GM21825 (cell line): ENCODE measurements at regions not wholly inside any gene's neighbourhood (a gene's known extent, or its start where the extent isn't known, plus 50 kb on each side); places are given as distances from the start of the nearest gene placed in this dataset.
"Not testable (repeated sequence)": the region's sequence is repeated elsewhere in the genome, so short reads cannot be mapped to it uniquely, and the experiment has no call there.

Experiments used
- ATAC-seq: cut with Tn5 transposase; IDR thresholded peaks from one replicate; pipeline ENCODE4 v1.9.1; 2021; ENCODE audit warnings: mild to moderate bottlenecking, moderate library complexity; ENCODE audit not compliant: unreplicated experiment

DNA sequence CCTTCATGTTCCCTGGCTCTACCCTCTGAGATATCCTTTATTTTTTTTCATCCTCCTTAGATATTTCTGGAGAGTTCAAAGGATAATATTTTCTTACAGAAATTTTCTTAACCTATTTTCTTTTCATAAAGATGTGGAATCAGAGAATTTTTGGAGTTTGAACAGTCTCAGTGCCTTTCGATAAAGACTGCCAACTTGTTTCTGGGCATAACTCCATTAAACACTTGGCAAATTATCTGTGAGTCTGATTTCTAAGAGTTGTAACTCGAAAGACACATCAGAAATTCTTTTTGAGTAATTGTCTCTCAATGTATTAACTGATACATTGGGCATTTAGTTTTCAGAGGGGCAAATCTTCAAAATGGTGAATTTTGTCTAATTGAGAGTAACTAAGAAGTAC lies 1255.6 kb downstream of the NCAM2 start:
- ATAC-seq = no peak

DNA sequence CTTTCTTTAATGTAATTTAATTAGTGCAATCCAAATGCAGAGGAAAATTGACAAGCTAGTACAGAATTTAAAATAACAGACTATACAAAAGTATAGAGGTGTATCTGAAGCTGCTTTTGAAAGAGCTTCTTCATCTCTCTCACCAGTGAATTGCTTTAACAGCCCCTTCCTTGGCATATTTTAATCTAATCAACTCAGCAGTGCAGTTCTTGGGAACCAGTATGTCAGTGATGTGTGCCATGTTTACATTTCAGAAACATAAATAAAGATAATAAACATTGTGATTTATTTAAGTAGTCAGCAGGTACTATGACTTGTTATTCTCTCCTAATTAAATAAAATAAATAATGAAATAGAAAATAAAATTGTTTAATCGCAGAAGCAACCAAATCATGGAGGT lies 1260.6 kb downstream of the NCAM2 start:
- no peak for ATAC-seq

DNA sequence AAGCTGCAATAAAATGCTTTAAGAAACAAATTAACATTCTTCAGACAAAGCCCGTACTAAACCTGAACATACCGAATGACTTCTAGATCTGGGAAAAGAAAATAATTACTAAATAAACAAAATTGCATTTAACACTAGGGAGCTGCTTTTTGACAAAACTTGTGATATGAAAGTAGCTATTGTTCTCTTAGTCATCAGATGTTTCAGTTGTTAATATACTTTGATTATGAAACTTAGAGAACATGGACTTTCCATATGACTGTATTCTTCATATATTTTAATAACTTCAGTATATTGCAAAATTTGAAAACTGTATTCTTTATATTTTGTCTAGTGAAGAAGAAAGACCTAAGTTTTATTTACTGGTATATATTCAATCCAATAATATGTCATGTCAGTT lies 1262.1 kb downstream of the NCAM2 start:
- ATAC-seq = no peak

DNA sequence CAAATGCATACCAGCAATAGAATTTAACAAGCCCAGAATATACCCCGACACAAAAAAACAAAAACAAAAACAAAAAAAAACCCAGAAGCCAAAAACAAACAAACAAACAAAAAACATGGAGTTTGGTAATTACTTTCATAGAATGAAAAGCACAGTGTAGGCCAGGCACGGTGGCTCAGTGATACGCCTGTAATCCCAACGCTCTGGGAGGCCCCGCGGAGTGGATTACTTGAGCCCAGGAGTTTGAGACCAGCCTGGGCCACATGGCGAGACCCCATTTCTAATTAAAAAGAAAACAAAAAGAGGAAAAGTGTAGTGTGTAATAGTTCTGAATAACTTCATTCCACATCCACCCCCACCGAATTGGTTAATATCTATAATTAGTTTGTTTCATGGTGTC lies 1265.7 kb downstream of the NCAM2 start:
- ATAC-seq = no peak

DNA sequence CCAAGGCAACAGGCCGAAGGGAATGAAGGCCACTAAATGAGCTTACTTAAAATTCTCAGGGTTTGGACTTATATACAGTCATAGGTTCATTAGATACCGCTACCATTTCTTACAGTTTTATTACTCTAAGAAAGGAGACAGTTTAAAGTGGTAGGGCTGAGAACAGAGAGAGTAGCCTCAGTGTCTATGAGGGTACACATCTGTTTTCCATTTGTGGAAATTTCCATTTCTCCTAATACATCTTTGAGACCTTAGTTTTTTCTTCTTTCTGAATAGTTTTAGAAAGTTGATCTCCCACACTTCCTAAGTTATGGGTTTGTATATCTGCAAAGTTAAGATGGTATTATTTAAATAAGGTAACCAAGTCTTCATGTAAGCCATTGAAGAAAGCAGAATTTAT lies 1279.1 kb downstream of the NCAM2 start:
- no peak for ATAC-seq

DNA sequence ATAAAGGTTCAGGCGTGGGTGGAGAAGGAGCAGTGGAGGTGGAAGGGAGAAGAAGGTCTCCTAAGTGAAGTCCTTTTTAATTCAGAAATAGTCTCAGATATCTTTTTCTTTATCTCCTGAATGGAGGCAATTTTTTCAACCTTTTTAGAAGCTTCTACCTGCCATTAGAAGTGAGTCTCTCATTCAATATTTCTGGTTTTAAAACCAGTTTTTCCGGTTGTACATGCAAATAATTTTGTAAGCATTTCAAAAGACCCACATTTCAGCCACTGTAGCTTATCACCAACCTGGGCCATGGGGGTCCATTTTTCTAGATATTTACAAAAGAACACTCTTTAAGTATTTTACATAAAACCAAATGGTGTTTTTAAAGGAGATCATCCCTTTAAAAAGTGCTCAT lies 1280.2 kb downstream of the NCAM2 start:
- ATAC-seq = no peak

DNA sequence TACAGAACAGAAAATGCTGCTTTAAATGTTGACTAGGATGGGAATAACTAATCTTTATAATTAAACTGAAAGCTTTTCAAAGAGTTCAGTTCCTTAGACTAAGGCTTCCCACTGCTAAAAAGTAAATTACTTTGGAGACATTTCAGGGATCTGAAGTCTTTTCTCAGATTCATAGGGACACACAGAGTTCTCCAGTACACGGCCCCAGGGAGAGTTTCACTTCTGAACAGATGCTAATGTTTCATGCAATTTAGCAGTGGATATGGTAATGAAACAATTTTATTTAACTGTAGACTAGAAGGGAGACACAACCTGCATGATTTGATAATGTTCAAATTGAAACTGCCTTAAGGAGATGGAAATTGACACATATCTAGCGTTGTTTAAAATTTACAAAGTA lies 1282.6 kb downstream of the NCAM2 start:
- no peak for ATAC-seq

DNA sequence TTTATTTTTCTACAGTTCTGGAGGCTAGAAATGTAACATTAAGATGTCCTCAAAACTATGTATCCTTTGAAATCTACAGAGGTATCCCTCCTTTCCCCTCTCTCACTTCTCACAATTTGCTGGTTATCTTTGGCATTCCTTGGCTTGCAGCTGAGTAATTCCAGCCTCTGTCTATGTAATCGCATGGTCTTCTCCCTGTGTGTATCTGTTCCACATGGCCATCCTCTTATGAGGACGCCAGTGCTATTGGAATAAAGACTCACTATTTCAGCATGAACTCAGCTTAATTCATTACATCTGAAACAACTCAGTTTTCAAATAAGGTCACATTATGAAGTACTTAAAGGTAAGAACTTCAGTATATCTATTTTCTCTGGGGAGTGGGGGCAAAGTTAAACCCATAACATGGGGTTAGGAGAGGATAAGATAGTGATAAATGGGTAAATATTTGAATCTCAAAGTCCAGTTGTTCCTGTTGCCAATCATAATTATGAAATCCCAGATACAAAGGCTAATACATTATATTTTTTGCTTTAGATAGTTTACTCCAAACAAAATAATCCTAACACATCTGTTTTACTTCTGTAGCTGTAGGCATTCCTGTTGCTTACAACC lies 1290.8 kb downstream of the NCAM2 start:
- ATAC-seq = no peak

DNA sequence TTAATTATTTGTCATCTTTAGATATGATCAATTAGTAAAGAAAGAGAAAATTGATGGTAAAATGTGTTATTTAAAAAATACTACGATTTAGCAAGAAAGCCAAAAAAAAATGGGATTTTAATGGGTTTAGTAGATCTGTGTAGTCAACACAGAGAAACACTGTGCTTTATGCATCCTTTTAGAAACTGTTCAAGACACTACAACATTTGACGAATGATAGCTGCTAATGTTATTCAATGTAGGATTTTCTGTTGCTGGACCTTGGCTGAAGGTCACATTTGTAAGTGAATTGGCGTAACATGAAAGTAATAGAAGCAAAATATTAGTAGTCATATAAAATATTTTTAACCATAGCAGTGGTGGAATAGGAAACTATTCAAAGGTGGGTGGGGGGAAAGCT lies 1293.9 kb downstream of the NCAM2 start:
- ATAC-seq = no peak

DNA sequence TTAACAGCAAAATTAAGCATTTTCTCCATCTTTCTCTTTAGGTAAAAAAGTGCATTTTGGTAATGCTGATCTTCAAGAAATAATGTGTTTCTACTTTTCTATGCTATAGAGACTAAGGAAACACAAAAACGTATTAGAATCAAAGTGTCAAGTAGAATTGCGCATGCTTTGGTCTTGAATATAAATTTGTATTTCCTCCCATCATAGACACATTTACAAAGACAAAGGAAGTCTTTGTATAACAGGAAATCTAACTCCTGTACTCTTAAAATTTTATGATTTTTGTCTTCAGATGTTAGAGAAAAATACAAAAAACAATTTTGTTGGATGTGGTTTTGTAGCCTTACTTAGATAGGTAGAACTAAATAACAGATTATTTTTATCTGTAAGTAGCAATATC lies 1299.4 kb downstream of the NCAM2 start:
- ATAC-seq = no peak

DNA sequence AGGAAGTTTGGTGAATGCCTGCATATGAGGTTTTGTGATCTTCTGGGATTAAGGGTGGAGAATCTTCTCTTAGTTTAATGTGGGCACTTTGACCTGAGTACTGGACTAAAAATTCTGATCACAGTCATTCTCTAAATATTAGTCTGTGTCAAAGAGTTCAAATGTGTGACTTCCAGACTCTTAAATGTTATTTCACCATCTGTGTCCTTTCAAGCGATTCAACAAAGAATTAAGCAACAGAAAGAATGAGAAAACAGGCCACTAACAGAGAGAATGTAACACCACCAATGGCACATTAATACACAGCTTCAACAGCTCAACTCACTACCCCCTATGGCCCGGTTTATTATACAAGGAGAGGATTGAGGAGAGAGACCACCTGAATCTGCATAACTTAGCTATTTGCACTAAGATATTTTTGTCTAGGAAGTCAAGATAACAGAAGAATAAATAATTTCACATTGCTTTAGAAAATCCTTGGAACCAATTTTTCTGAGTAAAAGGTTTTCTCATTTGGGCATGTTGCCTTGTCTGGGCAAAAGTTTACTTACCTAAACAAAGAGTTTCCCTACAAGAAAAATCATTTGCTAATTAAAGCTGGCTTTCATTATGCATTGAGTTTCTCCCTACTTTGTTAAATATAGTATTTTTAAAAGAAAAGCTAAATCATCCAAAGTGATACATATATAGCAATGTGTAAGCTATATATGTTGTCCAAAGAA lies 1313.7 kb downstream of the NCAM2 start:
- no peak for ATAC-seq

DNA sequence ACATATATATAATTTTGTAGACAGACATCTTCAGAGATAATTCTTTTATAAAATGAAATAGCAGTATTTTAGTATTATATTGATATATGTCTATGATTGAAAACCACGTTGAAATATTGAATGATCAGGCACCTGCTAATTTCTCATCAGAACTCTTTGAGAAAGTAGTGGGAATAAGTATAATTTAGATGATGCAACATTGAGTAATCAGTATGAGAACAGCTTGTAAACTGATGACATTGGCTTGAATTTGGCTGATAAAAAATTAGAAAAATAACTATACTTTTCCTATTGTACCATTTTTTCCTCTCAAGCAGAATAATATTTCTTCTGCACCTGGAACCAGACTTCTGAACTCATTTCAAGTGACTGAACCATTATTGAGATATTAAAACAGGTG lies 1316.8 kb downstream of the NCAM2 start:
- no peak for ATAC-seq

DNA sequence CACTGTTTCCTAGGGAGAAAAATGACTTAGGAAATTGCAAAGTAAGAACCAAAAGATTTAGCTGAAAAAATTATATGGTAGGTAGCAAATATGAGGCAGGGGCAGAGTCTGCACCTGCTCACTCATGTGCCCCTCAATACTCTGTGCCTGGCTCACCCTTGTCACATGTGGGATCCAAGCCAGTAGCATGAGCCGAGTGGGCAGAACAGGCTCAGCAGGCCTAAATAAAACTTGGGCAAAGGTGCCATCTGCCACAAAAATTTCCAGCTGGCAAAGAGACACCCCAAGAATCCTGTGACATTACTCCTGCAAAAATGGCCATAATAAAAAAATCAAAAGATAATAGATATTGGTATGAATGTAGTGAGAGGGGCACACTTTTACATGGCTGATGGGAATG lies 1321.2 kb downstream of the NCAM2 start:
- ATAC-seq = no peak

DNA sequence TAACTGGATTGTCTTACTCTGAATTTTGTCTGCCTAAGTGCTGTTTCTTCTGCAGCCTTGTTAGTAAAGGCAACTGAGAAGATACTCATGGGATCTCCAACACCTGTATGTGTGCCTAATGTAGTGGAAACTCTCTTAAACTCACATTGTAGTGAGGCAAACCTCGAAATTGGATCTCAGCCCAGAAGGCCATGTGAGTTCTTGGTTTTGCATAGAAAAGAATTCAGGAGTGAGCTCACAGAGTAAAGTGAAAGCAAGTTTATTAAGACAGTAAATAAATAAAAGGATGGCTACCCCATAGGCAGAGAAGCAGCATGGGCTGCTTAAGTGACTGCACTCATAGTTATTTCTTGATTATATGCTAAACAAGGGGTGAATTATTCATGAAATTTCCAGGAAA lies 1344.7 kb downstream of the NCAM2 start:
- ATAC-seq = no peak

DNA sequence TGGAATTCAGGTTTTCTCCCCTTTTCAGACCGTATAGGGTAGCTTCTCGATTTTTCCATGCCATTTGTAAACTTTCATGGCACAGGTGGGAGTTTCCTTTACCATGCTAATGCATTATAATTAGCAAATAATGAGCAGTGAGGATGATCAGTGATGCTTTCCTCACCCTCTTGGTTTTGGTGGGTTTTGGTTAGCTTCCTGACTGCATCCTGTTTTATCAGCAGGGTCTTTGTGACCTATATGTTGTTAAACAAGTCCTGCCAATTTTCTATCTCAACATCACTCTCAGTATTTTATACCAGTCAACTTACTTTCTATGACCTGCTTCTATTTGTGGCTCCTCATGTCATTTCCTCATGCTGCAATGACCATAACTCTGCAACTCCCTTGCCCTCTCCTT lies 1345.1 kb downstream of the NCAM2 start:
- no peak for ATAC-seq

DNA sequence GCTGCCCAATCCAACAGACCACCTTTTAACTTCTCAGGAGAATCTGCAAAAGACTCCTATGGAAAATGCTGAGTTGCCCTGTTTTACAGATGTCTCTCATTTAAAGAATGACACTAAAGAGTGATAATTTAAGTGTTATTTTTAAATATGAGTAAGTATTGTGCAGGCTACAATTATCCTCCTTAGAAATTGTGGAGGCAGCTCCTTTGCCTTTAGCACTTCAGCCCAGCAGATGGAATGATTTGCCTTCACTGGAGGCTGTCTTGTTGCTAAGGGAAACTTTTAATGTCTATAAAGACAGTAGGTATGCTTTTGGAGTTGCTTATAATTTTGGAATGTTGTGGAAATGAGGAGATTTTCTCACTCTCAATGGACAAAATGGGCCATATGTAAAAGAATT lies 1345.5 kb downstream of the NCAM2 start:
- no peak for ATAC-seq

DNA sequence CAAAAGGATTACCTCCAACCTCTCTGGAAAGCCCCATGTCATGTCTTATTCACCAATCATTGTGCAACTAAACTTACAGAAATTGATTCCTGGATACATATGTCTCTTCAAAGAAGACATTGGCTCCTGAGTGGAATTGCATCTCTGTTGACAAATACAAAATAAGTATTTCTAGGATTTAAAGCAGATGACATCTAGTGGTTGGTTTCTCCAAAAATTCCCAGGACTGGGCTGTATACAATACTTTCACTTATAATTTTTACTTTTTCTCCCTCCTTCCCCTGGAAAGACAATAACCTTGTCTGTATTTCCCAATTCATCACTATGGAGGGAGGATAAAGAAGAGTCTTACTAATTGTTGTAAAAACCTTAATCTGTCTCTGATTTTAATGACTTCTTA lies 1347.4 kb downstream of the NCAM2 start:
- ATAC-seq = no peak

DNA sequence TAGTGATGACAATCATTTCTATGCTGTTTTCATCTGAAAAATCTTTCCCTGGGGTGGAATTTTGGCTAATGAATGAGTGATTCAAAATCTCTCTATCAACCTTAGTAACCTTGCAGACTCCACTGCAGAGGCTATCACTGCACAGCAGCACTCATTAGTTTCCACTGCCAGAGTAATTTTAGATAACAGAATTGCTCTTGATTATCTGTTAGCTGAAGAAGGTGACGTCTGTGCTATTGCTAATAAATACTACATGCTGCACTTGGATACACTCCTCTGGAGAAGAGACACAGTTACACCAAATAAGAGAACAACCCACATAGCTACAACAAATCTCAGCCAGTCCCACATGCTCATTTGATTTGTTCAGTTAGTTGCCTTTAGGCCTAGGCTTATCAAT lies 1348.4 kb downstream of the NCAM2 start:
- ATAC-seq = no peak

DNA sequence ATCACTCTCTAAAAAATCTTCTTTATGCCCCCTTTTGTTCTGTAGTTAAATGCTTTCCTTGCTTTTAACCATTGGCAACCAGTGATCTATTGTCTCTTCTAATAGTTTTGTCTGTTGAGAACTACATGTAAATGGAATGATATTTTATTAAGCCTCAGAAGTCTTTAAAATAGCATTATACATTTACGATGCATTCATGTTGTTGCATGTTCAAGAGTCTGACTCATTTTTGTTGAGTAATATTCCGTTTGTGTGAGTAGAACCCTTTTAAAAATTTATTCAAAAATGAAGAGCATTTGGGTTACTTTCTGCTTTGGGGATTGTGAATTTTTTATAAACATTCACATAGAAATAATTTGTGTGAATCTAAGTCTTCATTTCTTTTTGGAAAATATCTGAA lies 1352.9 kb downstream of the NCAM2 start:
- ATAC-seq = no peak

DNA sequence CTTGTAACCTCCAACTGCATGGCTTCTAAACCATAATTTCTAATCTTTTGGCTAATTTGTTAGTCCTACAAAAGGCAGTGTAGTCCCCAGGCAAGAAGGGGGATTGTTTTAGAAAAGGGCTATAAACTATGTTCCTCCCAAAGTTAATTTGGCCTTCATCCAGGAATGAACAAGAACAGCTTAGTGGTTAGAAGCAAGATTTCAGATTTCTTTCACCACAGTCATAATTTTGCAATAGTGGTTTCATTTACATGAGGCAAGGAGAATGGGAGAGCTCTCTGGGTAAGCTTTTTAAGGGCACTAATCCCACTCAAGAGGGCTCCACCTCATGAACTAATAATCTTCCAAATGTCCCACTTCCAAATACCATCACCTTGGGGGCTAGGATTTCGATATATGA lies 1353.9 kb downstream of the NCAM2 start:
- ATAC-seq = no peak

DNA sequence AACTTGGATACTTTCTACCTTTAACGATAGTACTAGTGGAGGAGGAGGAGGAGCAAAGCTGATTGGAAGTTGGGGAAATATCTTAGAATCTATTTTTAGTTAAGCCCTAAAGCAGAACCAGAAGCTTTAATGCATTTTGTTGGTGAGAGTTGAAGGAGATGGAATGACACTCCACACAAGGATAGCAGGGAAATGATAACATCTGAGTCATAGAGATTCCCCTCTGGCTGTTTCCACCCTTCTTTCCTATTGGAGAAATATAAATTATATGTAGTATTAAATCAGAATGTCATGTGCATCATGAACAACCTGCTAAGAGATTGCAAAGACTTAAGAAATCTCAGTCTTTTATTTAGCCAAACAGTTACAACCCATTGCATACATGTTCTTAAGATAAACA lies 1357.7 kb downstream of the NCAM2 start:
- ATAC-seq = no peak

DNA sequence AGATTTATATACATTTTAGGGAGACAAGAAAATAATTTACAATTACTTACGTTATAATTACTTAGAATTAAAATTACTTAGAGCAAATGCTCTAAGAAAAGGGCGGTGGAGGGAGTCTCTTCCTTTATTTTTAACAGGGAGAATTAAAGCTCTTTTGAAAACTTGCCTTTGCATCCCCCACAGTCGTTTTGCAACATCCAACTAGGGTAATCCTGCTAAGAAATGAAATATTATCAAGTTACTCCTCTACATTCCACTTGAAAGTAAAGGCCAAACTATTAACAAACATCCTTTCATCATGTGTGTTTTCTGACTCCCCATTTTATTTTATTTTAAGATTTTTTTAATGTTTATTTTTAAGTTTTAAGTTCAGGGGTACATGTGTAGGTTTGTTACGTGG lies 1358.5 kb downstream of the NCAM2 start:
- ATAC-seq = no peak

DNA sequence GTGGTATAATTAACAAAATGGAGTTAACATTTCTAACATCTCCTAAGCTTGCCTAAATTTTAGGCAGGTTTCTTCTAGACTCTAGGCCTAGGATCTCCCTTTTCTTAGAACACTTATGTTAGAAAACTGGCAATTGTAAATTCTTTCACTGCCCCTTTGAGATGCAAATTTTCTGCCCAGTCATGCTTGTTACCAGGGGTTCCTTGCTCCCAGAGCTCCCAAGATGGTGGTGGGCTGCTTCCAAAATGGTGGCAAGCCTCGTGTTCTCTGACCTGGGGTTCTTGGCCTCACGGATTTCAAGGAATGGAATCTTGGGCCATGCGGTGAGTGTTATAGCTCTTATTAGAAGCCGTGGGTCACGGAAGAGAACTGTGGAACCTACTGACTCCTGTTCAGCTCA lies 1361.4 kb downstream of the NCAM2 start:
- ATAC-seq = not testable (repeated sequence)
